ENCODE measurements at regions not wholly inside any gene's neighbourhood (a gene's known extent, or its start where the extent isn't known, plus 50 kb on each side); places are given as distances from the start of the nearest gene placed in this dataset.

DNA sequence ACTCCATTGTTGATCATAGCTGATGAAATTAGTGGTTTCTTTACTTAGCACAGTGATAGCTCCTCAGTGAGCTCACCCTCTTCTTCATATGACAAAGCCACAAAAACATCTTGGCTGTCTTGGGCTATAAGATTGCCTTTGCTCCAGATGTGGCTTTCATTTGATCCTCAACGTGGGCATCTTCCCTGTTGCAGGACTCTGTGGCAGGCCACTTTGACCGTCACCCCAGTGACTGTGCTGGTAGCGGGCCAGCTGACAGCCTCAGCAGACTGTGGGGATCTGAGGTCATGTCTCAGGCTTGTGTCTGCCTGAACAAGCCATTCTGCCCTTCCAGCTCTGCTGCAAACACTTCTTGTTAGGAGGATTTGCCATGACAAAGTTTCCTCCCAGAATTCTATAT is 422.2 kb downstream of the NR2F1-AS1 start:
- DNase-seq, result no peak

DNA sequence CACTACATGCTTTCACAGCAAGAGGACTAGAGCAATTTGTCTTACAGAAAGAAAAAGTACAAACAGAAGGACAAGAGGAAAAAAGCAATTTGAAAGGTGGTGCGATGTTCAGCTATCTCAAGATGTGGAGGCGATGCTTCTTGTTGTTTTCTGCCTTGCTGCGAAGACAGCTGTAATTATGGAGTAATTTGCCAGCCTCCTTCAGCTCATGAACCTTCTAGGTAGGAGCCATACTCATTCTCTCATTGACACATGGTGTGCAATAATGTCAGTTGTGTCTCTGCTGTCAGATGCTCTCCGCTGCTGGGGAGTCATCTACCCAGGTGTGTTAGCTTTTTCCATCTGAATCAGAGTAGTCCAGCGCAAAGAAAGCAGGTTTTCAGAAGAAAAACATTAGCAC is 424.5 kb downstream of the NR2F1-AS1 start:
- no peak for DNase-seq

GRCh38 chr5:93154535-93154934 is 426.5 kb downstream of the NR2F1-AS1 start:
- DNase-seq, result no peak

- no peak for DNase-seq
Measured at GRCh38 chr5:93153461-93153860, 427.6 kb downstream of the NR2F1-AS1 start.

GRCh38 chr5:93151896-93152295 is 429.1 kb downstream of the NR2F1-AS1 start:
- DNase-seq, result no peak

DNA sequence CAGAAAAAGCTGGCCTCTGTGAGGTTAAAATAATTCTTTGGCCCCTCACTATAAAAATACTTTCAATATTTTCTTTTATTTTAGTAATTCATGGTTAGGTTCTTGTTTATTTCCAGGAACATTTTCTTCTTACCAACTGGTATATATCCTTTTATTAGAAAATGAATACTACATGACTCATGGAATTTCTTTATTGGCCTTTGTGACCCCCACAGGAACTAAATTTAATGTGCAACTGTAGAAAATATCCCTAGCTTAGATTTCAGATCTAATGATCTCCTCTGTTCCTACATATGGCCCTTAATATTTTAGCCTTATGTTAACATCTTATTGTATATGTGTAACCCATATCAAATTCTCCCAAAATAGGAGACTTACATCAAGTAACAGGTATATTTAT is 429.9 kb downstream of the NR2F1-AS1 start:
- no peak for DNase-seq

DNA sequence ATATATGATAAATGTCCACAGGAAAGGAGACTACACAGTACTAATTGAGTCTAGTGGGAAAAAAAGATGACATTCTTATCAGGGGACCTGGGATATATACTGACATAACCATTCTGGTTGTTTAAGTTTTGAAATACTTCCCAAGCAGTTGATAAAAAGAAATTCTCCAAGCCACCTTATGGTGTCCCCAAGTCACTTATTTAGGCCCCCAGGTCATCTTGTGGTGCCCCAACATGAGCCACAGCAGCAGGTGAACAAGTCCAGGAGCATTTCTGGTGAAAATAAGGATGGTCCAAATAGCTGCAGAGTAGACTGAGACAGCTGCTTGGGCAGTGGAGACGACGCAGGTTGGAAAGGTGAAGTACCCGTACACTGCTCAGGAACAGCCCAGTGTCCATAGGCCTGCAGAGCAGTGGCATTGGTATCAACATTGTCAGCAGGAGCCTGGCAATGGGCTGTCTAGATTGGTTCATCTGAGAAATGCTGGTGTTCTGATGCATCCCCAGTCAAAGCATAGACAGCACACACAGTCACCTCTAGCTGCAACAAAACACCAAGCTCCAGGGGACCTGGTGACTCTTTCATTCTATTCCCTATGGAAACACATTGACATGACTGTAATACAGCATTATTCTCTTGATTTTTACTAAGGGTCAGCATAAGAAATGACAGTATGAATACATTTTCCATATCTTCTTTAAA is 430.6 kb downstream of the NR2F1-AS1 start:
- DNase-seq, result no peak

GRCh38 chr5:93145767-93146166 is 435.3 kb downstream of the NR2F1-AS1 start:
- DNase-seq, result no peak

- DNase-seq, result no peak
Measured at GRCh38 chr5:93145019-93145418, 436.0 kb downstream of the NR2F1-AS1 start.

DNA sequence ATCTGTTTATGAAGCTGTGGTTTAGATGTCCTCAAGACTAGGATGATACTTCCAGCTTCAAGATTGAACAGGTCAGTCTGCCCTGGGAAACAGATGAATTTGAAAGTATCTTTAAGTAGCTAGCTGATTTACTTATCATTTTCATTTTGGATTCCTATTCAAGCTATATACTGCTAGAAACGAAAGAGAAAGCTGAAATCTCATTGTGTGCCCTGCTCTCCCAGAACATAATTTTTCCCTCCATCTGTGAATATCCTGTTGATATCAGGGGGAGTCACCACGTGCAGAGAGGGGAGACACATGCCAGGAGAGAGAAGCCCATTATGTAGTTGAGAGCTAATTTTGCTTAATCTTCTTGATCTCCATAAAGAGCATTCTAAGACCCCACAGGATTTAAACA is 439.1 kb downstream of the NR2F1-AS1 start:
- DNase-seq, result no peak

- no peak for DNase-seq
Measured at GRCh38 chr5:93130624-93131490, 450.2 kb downstream of the NR2F1-AS1 start.

DNA sequence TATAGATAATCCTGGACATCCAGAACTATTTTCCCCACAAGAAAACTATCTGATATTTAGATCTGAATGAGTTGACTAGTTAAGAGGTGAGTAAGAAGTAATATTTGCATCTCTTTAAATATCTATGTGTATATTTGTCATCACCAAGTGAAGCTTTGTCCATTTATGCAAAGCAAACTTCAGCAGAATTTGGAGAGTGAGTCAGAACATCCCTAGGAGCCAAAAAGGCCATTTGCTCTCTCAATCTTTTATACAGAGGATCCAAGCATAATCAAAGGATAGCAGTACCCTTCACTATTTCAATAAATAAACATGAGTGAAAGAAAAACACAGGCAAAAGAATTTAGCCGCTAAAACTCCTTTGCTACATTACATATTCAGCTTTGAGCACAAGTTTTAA is 454.4 kb downstream of the NR2F1-AS1 start:
- DNase-seq, result no peak

GRCh38 chr5:93123127-93123526 is 457.9 kb downstream of the NR2F1-AS1 start:
- no peak for DNase-seq

DNA sequence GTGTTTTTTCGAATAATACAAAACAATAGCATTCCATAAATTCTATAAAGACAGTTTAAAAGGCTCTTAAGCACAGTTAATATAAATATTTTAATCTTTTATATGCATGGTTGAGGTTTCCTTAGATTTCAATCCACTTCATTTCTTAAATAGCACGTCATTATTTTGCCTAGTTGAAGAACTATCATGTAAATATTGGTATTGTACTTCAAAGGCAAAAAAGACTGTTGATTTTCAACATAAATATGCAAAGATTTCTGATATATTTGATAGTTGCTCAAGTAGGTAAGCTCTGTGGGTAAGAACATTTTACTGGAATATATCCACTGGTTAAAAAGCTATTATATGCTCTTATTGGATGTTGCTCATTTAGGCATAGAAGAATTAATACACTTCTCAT is 458.6 kb downstream of the NR2F1-AS1 start:
- peak; percentile 2 for DNase-seq

DNA sequence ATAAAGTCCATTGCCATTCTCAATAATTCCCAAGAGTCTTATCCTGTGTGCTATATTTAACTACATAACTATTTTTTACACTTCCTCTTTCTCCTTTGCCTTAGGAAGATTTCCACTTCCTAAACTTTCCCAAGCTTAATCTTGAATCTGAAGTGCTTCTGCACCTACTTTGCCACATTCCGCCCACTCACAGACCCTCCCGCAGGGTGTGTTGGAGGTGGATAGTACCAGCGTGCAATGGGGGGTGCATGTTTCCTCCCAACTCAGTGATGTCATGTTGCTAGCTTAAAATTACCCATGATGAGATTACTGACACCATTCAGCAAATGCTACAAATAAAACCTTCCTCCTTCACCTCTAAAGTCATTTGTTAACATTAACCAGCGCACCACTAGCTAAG is 460.2 kb downstream of the NR2F1-AS1 start:
- no peak for DNase-seq

- DNase-seq, result no peak
Measured at GRCh38 chr5:93120051-93120450, 461.0 kb downstream of the NR2F1-AS1 start.

GRCh38 chr5:93117751-93118531 is 463.1 kb downstream of the NR2F1-AS1 start:
- no peak for DNase-seq

DNA sequence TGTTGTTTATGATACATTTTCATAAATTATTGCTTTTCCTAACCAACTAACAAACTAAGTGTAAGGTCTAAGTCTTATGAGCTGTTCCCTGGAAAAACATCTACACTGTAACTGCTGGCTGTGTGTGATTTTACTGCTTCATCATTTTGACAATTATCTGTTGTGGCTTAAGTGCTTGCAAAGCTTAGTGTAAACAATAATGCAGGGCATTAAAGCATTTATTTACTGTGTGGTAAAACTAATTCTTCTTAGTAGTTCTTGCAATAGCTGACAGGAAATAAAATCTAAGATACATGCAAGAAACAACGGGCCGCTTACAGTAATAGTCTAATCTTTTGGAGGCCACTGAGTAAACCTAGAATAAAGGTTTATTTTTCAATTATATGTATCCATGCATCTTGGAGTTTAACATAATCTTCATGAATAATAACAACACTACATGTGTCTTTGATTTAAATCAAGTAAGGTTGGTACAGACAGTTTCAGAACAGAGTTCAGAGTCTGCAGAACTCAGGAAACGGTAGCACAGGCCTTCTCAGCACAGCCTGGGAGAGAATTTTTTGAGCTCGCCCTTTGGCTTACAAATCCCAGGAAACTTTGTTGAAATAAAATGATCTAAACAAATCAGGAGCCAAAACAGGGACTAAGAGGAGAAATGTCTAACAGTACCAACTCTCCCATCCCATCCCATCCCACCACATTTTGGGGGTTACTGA is 473.1 kb downstream of the NR2F1-AS1 start:
- DNase-seq, result no peak

DNA sequence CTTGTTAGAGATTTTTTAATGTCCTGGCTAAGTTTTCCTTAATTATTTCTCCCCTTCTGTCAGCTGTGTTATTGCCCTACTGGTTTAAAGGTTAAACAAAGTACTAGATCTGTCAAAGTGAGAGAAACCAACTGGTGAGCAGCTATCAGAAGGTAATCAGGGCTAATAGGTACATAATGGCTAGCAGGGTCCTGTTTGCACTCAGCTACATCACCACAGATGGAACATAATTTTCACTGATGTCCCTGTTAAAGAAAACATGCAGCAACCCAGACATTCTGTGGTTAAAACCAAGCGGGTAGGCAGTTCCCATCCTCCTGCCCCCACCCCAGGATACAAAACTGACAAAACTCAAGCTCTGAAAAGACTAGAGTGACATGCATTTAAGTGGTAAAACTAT is 473.9 kb downstream of the NR2F1-AS1 start:
- DNase-seq, result no peak

DNA sequence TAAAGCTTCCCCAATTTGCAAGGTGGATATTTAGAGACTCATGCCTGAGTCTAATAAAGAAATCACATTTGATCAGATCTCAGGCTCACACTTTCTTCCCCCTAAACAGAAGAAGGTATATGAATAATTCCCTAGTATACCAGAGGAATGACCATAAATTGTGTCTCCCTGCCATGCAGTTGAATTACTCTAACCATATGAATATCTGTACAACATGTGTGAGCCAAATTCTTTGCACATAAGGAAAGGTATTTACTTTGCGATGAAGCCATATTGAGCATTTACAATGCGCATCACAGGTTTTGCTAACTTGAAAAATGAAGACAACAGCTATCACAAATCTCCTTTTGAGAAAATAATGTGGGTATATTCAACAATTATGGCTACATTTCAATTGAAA is 479.4 kb downstream of the NR2F1-AS1 start:
- no peak for DNase-seq

DNA sequence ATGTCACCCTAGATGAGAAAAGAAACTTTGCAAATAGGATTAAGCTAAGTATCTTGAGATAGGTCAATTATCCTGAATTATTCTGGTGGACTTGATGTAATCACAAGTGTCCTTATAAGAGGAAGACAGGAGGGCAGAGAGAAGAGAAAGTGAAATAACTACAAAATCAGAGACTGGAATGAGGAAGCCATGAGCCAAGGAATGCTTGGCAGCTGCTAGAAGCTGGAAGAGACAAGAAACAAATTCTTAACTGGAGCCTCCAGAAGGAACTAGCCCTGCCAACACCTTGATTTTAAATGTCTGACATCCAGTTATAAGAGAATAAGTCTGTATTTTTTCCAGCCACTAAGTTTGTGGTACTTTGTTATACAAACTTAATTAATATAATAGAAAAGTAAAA is 480.0 kb downstream of the NR2F1-AS1 start:
- no peak for DNase-seq

DNA sequence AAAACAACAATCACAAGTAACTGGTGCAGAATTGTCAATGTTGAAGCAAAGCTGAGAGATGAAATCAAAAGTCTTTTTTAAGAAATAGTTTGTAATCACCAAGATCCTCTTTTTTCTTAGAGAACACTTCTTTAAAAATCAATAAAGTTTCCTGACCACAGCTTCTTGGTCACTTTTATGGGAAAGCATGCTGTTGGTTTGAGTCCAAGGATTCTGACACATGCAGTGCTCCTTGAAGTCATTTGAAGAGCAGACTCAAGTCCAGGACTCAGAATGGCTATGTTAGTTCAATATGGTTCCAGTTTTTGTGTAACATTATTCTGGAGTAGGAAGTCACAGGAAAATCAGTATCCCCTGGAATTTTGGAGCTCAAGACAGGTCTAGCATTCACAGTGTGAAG is 480.6 kb downstream of the NR2F1-AS1 start:
- DNase-seq, result no peak

- DNase-seq, result peak; percentile 61
Measured at GRCh38 chr5:93099902-93100347, 481.1 kb downstream of the NR2F1-AS1 start.
